ENCODE measurements at regions not wholly inside any gene's neighbourhood (a gene's known extent, or its start where the extent isn't known, plus 50 kb on each side); places are given as distances from the start of the nearest gene placed in this dataset.
"Not testable (repeated sequence)": the region's sequence is repeated elsewhere in the genome, so short reads cannot be mapped to it uniquely, and the experiment has no call there.

DNA sequence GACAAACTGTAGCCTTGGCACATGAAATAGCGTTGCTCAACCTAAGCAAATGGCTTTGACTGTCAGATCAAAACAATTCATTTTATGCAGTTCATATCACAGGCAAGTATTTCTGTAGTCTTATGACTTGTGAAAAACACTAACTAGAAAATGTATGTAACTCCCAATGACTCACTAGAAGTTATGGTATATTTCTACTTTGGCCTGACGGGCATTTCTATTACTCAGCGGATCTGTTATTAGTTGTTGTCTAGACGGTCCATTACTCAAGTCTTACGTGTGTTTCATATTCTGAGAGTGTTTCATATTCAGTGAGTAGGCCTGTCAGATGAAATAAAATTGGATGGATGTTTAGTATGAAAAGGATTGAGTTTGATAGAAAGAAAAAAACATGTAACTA, 880.9 kb downstream of the PRIM2 start:
- H3K79me2 ChIP-seq (ENCODE audit: control insufficient read depth, insufficient read depth, low read length) = no peaks in the 10 kb centered on the region
- H3K4me1 ChIP-seq (ENCODE audit: control insufficient read depth, insufficient read depth, low read length) = no peaks in the 10 kb centered on the region
- H3K27me3 ChIP-seq (replicated peaks in 1 of 2; ENCODE audit: control insufficient read depth in 2 of 2, insufficient read depth in 2 of 2, low read length in 1 of 2) = no peaks in the 10 kb centered on the region
- no peak overlapping the region for H2AFZ ChIP-seq (ENCODE audit: control insufficient read depth, low read depth, low read length)
- in situ Hi-C loops (cut with MboI) = no loop called here
- no peak for TF ChIP-seq CREB1 (IDR thresholded peaks at IDR 0.05; ENCODE audit: low read depth)
- no peak for TF ChIP-seq EGR1 (IDR thresholded peaks at IDR 0.05; ENCODE audit: borderline replicate concordance in 1 of 2, low read depth in 2 of 2, low read length in 2 of 2)
- no peak for TF ChIP-seq TARDBP (IDR thresholded peaks at IDR 0.05; ENCODE audit: borderline replicate concordance)
- TF ChIP-seq RELA (IDR thresholded peaks at IDR 0.05; ENCODE audit: borderline replicate concordance, partially characterized antibody) = no peak
- no peaks in the 10 kb centered on the region for H3K9me3 ChIP-seq (replicated peaks; ENCODE audit: control insufficient read depth, insufficient read depth, low read length)
- H4K20me1 ChIP-seq (ENCODE audit: control insufficient read depth, insufficient read depth) = no peaks in the 10 kb centered on the region
- FAIRE-seq = no peak
- intact Hi-C loops (cut with micrococcal nuclease; ENCODE audit: unreplicated experiment) = no loop called here
- no peak for ATAC-seq
- ChIA-PET POLR2A (no interaction called here), RAD21 (ENCODE audit: unreplicated experiment) (no interaction called here), SMC1A (ENCODE audit: uncharacterized antibody, unreplicated experiment) (no interaction called here), CTCF (no interaction called here)
- 22% methylated on average over 5 of the region's 5 CpGs for WGBS (ENCODE audit: insufficient coverage, insufficient replicate concordance, low lambda C conversion rate, missing lambda C conversion rate)
- no peak for DNase-seq (ENCODE audit: low read depth, low spot score)
- H3K4me3 ChIP-seq = no peak overlapping the region
- no peak overlapping the region for H3K27ac ChIP-seq (ENCODE audit: control insufficient read depth, insufficient read depth)
- no TSS peak for BruUV-seq (replicated peaks)
- no peak overlapping the region for H3K9ac ChIP-seq (ENCODE audit: control insufficient read depth, insufficient read depth, low read length)
- H3K4me2 ChIP-seq (ENCODE audit: control insufficient read depth, insufficient read depth) = no peak overlapping the region
- H3K36me3 ChIP-seq (ENCODE audit: control insufficient read depth in 2 of 2, insufficient read depth in 2 of 2, low read length in 1 of 2) = no peaks in the 10 kb centered on the region

DNA sequence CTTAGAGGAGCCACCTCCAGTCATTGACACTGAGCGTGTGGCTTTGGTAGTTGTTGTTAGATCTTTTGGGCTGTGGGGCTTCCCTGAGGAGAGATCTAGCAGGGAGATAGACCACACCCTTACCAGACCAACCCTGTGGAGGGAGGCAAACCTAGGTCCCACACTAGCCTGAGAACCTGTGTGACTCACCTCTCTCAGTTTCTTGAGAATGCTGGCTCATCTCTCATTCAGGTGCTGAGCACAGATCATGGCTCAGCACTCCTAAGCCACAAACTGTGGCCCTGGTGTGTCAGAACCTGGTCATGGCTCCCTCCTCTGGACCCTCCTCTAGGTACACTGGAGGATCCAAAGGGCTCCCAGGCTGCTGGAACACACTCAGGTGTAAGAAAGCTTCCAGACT, 919.7 kb downstream of the PRIM2 start:
- H3K4me2 ChIP-seq (ENCODE audit: control insufficient read depth, insufficient read depth); intact Hi-C loops (cut with micrococcal nuclease; ENCODE audit: unreplicated experiment); H3K36me3 ChIP-seq (ENCODE audit: control insufficient read depth in 2 of 2, insufficient read depth in 2 of 2, low read length in 1 of 2); ATAC-seq; RAD21 ChIA-PET (ENCODE audit: unreplicated experiment); H2AFZ ChIP-seq (ENCODE audit: control insufficient read depth, low read depth, low read length); H4K20me1 ChIP-seq (ENCODE audit: control insufficient read depth, insufficient read depth); H3K27ac ChIP-seq (ENCODE audit: control insufficient read depth, insufficient read depth); CTCF ChIA-PET; H3K9me3 ChIP-seq (replicated peaks; ENCODE audit: control insufficient read depth, insufficient read depth, low read length); POLR2A ChIA-PET; H3K4me1 ChIP-seq (ENCODE audit: control insufficient read depth, insufficient read depth, low read length); H3K4me3 ChIP-seq; H3K27me3 ChIP-seq (replicated peaks in 1 of 2; ENCODE audit: control insufficient read depth in 2 of 2, insufficient read depth in 2 of 2, low read length in 1 of 2); BruUV-seq (replicated peaks); SMC1A ChIA-PET (ENCODE audit: uncharacterized antibody, unreplicated experiment); DNase-seq (ENCODE audit: low read depth, low spot score); FAIRE-seq; H3K79me2 ChIP-seq (ENCODE audit: control insufficient read depth, insufficient read depth, low read length); H3K9ac ChIP-seq (ENCODE audit: control insufficient read depth, insufficient read depth, low read length): not testable (repeated sequence)
- 54% methylated on average over 1 of the region's 1 CpG for WGBS (ENCODE audit: insufficient coverage, insufficient replicate concordance, low lambda C conversion rate, missing lambda C conversion rate)
- in situ Hi-C loops (cut with MboI) = loop anchor here (10.0 kb wide), 1 partner anchor 48 kb away; no protein-coding TSS in a partner anchor

DNA sequence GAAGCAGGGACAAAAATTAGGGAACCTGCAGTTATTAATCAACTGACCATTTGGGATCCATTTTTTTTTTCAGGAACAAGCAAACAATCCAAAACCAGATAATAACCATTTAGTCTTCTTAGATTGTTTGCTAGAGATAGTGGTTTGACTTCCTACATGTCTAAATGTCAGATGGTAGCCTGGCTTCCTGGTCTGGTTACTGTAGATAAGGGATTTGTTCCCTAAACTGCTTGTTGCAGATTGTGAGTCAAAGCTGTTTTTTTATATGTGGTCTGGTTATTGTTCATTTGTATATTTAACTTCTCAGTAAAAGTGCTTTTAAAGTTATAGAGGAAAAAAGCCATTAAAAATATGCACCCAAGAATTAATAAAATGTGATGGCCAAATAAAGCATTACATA, 921.0 kb downstream of the PRIM2 start:
- H3K27ac ChIP-seq (ENCODE audit: control insufficient read depth, insufficient read depth); H3K4me1 ChIP-seq (ENCODE audit: control insufficient read depth, insufficient read depth, low read length); RAD21 ChIA-PET (ENCODE audit: unreplicated experiment); H3K27me3 ChIP-seq (replicated peaks in 1 of 2; ENCODE audit: control insufficient read depth in 2 of 2, insufficient read depth in 2 of 2, low read length in 1 of 2); SMC1A ChIA-PET (ENCODE audit: uncharacterized antibody, unreplicated experiment); H3K9ac ChIP-seq (ENCODE audit: control insufficient read depth, insufficient read depth, low read length); H3K9me3 ChIP-seq (replicated peaks; ENCODE audit: control insufficient read depth, insufficient read depth, low read length); CTCF ChIA-PET; DNase-seq (ENCODE audit: low read depth, low spot score); H3K4me2 ChIP-seq (ENCODE audit: control insufficient read depth, insufficient read depth); H2AFZ ChIP-seq (ENCODE audit: control insufficient read depth, low read depth, low read length); POLR2A ChIA-PET; H3K4me3 ChIP-seq; H3K36me3 ChIP-seq (ENCODE audit: control insufficient read depth in 2 of 2, insufficient read depth in 2 of 2, low read length in 1 of 2); ATAC-seq; H4K20me1 ChIP-seq (ENCODE audit: control insufficient read depth, insufficient read depth); intact Hi-C loops (cut with micrococcal nuclease; ENCODE audit: unreplicated experiment); FAIRE-seq; BruUV-seq (replicated peaks); H3K79me2 ChIP-seq (ENCODE audit: control insufficient read depth, insufficient read depth, low read length): not testable (repeated sequence)
- in situ Hi-C loops (cut with MboI) = loop anchor here (10.0 kb wide), 1 partner anchor 46 kb away; no protein-coding TSS in a partner anchor

DNA sequence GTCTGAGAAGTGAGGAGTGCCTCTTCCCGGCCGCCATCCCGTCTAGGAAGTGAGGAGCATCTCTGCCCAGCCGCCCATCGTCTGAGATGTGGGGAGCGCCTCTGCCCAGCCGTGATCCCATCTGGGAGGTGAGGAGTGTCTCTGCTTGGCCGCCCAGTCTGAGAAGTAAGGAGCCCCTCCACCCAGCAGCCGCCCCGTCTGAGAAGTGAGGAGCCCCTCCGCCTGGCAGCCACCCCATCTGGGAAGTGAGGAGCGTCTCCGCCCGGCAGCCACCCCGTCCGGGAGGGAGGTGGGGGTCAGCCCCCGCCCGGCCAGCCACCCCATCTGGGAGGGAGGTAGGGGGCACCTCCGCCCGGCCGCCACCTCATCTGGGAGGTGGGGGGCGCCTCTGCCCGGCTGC, 940.2 kb downstream of the PRIM2 start:
- H3K27ac ChIP-seq (ENCODE audit: control insufficient read depth, insufficient read depth); H3K4me2 ChIP-seq (ENCODE audit: control insufficient read depth, insufficient read depth); DNase-seq (ENCODE audit: low read depth, low spot score); FAIRE-seq; POLR2A ChIA-PET; ATAC-seq; H3K79me2 ChIP-seq (ENCODE audit: control insufficient read depth, insufficient read depth, low read length); H3K4me1 ChIP-seq (ENCODE audit: control insufficient read depth, insufficient read depth, low read length); H3K36me3 ChIP-seq (ENCODE audit: control insufficient read depth in 2 of 2, insufficient read depth in 2 of 2, low read length in 1 of 2); in situ Hi-C loops (cut with MboI); H3K4me3 ChIP-seq; H4K20me1 ChIP-seq (ENCODE audit: control insufficient read depth, insufficient read depth); RAD21 ChIA-PET (ENCODE audit: unreplicated experiment); intact Hi-C loops (cut with micrococcal nuclease; ENCODE audit: unreplicated experiment); H2AFZ ChIP-seq (ENCODE audit: control insufficient read depth, low read depth, low read length); SMC1A ChIA-PET (ENCODE audit: uncharacterized antibody, unreplicated experiment); BruUV-seq (replicated peaks); CTCF ChIA-PET; H3K9me3 ChIP-seq (replicated peaks; ENCODE audit: control insufficient read depth, insufficient read depth, low read length); H3K27me3 ChIP-seq (replicated peaks in 1 of 2; ENCODE audit: control insufficient read depth in 2 of 2, insufficient read depth in 2 of 2, low read length in 1 of 2); H3K9ac ChIP-seq (ENCODE audit: control insufficient read depth, insufficient read depth, low read length): not testable (repeated sequence)
- WGBS (ENCODE audit: insufficient coverage, insufficient replicate concordance, low lambda C conversion rate, missing lambda C conversion rate) = 57% methylated on average over 10 of the region's 23 CpGs
